SU-DHL-6 (cell line): ENCODE measurements at regions not wholly inside any gene's neighbourhood (a gene's known extent, or its start where the extent isn't known, plus 50 kb on each side); places are given as distances from the start of the nearest gene placed in this dataset.

ENCODE experiments used
- H2AFZ ChIP-seq: fragments of 200-600 bp; sonication (generic); 2 replicates; pipeline ENCODE4 v1.6.1; 2014; ENCODE audit warnings: low read depth, mild to moderate bottlenecking, moderate library complexity, mixed read lengths, antibody characterized with exemption, low read length; ENCODE audit not compliant: severe bottlenecking
- H3F3A ChIP-seq: fragments of 200-600 bp; shearing (Covaris generic); 2 replicates; pipeline ENCODE4 v1.6.0; 2016; ENCODE audit warnings: antibody characterized with exemption, mild to moderate bottlenecking; ENCODE audit not compliant: insufficient read depth
- H3K27ac ChIP-seq: fragments of 200-600 bp; sonication (generic); 2 replicates; pipeline ENCODE4 v1.5.1; 2016; ENCODE audit warnings: low read depth, mild to moderate bottlenecking, low read length, moderate library complexity, mixed read lengths
- H3K27me3 ChIP-seq: fragments of 200-600 bp; sonication (generic), shearing (Covaris generic); 2 replicates; pipeline ENCODE4 v1.6.0; 2014; ENCODE audit warnings: mild to moderate bottlenecking, low read length
- H3K36me3 ChIP-seq: fragments of 200-600 bp; sonication (generic); 2 replicates; pipeline ENCODE4 v1.6.1; 2014; ENCODE audit warnings: mild to moderate bottlenecking, low read length, mixed read lengths
- H3K4me2 ChIP-seq: fragments of 300-600, 200-600 bp; shearing (Covaris generic), sonication (generic); 2 replicates; pipeline ENCODE4 v1.6.0; 2014; ENCODE audit warnings: low read length, low read depth, mild to moderate bottlenecking; ENCODE audit not compliant: poor library complexity, severe bottlenecking
- H3K4me3 ChIP-seq: fragments of 200-600 bp; sonication (generic); 2 replicates; pipeline ENCODE4 v1.5.1; 2014; ENCODE audit warnings: antibody characterized with exemption, low read length, mild to moderate bottlenecking, mixed read lengths; ENCODE audit not compliant: insufficient read depth, poor library complexity, severe bottlenecking
- H3K79me2 ChIP-seq: fragments of 200-600 bp; sonication (generic); 2 replicates; pipeline ENCODE4 v1.6.1; 2014; ENCODE audit warnings: mild to moderate bottlenecking, low read length, moderate library complexity; ENCODE audit not compliant: insufficient read depth
- H3K9ac ChIP-seq: fragments of 200-600 bp; sonication (generic); 2 replicates; pipeline ENCODE4 v1.7.0; 2014; ENCODE audit warnings: mild to moderate bottlenecking, low read length
- H3K9me2 ChIP-seq: fragments of 200-600 bp; sonication (generic); replicated peaks from 2 replicates; pipeline ENCODE4 v1.6.1; 2014; ENCODE audit warnings: low read length; ENCODE audit not compliant: insufficient read depth
- H3K9me3 ChIP-seq: fragments of 200-600 bp; sonication (generic); 2 replicates; pipeline ENCODE4 v1.6.1; 2014; ENCODE audit warnings: low read length, mixed read lengths; ENCODE audit not compliant: insufficient read depth
- H4K20me1 ChIP-seq: fragments of 200-600 bp; sonication (generic); 2 replicates; pipeline ENCODE4 v1.6.1; 2014; ENCODE audit warnings: low read depth, mild to moderate bottlenecking, antibody characterized with exemption, low read length, moderate library complexity, mixed read lengths
- EZH2phosphoT487 ChIP-seq: fragments of 200-600 bp; sonication (generic), shearing (Covaris generic); conservative IDR thresholded peaks from 2 replicates; pipeline ENCODE4 v1.6.1; 2018; ENCODE audit warnings: mild to moderate bottlenecking, antibody characterized with exemption, low read length, moderate library complexity, mixed read lengths
- TF ChIP-seq, protein P1 (sequence below): fragments of 200-600 bp; sonication (generic); IDR thresholded peaks from one replicate; pipeline ENCODE4 v1.5.1; 2017; ENCODE audit warnings: antibody characterized with exemption, mild to moderate bottlenecking, low read length, moderate library complexity; ENCODE audit not compliant: insufficient read depth, poor library complexity, severe bottlenecking

DNA sequence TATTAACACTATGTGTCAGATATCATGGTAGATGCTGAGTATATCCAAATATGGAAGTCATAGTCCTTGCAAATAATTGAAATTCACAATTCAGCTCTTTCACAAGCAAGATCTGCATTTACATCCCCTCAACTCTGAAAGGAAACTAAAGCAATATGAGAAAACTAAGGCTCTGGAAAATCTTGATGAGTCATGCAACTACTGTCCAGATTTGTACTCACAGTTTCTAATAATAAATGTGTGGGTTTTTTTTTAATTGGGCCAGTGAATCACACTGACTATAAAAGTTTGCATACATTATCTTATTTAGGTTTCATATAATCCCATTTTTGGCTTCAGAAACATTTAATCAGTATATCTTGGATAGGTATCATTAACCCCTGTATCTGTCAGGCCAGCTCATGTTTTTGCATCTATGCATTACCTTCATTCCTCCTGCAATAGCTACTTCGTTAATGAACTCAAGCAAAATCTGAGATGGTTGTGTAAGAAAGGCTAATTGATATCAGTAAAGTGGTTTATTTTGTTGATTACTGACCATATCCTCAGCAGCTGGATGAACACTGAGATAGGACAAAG, 58.7 kb upstream of the PRR16 start:
- no peaks in the 10 kb centered on the region for H4K20me1 ChIP-seq
- no peak overlapping the region for H2AFZ ChIP-seq
- H3K27me3 ChIP-seq = no peaks in the 10 kb centered on the region
- no peaks in the 10 kb centered on the region; the same call in 1 of the 2 replicates for H3K36me3 ChIP-seq
- no peak overlapping the region for H3K4me3 ChIP-seq
- H3K79me2 ChIP-seq = no peaks in the 10 kb centered on the region
- no peak overlapping the region for H3K27ac ChIP-seq
- no peaks in the 10 kb centered on the region for H3K9me2 ChIP-seq
- H3K4me2 ChIP-seq = no peak overlapping the region
- no peak overlapping the region for H3K9ac ChIP-seq
- TF ChIP-seq EZH2phosphoT487 = no peak
- TF ChIP-seq, protein P1, sequence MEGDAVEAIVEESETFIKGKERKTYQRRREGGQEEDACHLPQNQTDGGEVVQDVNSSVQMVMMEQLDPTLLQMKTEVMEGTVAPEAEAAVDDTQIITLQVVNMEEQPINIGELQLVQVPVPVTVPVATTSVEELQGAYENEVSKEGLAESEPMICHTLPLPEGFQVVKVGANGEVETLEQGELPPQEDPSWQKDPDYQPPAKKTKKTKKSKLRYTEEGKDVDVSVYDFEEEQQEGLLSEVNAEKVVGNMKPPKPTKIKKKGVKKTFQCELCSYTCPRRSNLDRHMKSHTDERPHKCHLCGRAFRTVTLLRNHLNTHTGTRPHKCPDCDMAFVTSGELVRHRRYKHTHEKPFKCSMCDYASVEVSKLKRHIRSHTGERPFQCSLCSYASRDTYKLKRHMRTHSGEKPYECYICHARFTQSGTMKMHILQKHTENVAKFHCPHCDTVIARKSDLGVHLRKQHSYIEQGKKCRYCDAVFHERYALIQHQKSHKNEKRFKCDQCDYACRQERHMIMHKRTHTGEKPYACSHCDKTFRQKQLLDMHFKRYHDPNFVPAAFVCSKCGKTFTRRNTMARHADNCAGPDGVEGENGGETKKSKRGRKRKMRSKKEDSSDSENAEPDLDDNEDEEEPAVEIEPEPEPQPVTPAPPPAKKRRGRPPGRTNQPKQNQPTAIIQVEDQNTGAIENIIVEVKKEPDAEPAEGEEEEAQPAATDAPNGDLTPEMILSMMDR = no peak
- H3K9me3 ChIP-seq = no peaks in the 10 kb centered on the region
- H3F3A ChIP-seq = no peaks in the 10 kb centered on the region

DNA sequence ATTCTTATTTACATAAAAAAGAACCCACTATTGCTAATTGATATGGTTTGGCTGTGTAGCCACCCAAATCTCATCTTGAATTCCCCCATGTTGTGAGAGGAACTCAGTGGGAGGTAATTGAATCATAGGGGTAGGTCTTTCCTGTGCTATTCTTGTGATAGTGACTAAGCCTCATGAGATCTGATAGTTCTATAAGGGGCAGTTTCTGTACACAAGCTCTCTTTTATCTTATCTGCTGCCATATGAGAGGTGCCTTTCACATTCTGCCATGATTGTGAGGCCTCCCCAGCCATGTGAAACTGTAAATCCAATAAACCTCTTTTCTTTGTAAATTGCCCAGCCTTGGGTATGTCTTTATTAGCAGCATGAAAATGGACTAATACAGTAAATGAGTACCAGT, 58.2 kb upstream of the PRR16 start:
- H3K4me3 ChIP-seq = no peak overlapping the region
- no peak overlapping the region for H3K9ac ChIP-seq
- TF ChIP-seq EZH2phosphoT487 = no peak
- TF ChIP-seq, protein P1 = no peak
- H3K9me2 ChIP-seq = no peaks in the 10 kb centered on the region
- no peaks in the 10 kb centered on the region for H3K79me2 ChIP-seq
- H3K9me3 ChIP-seq = no peaks in the 10 kb centered on the region
- no peaks in the 10 kb centered on the region; the same call in 1 of the 2 replicates for H3K36me3 ChIP-seq
- no peak overlapping the region for H3K27ac ChIP-seq
- no peak overlapping the region for H2AFZ ChIP-seq
- H3K4me2 ChIP-seq = no peak overlapping the region
- H4K20me1 ChIP-seq = no peaks in the 10 kb centered on the region
- H3K27me3 ChIP-seq = no peaks in the 10 kb centered on the region
- H3F3A ChIP-seq = no peaks in the 10 kb centered on the region

DNA sequence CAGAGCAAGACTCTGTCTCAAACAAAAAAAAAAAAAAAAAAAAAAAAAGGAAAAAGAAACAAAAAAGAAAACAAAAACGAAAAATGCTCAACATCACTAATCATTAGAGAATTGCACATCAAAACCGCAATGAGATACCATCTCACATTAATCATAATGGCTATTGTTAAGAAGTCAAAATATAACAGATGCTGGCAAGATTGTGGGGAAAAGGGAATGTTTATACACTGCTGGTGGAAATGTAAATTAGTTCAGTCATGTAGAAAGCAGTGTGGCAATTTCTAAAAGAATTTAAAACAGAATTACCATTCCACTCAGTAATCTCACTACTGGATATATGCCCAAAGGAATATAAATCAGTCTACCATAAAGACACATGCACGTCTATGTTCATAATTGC, 50.4 kb upstream of the PRR16 start:
- H3K9me2 ChIP-seq = no peaks in the 10 kb centered on the region
- TF ChIP-seq, protein P1 = no peak
- TF ChIP-seq EZH2phosphoT487 = no peak

More for the DNA sequence above, 50.4 kb upstream of the PRR16 start:
- Histone ChIP-seq H3F3A (no peaks in the 10 kb centered on the region), H4K20me1 (no peaks in the 10 kb centered on the region), H3K27ac (no peak overlapping the region), H3K4me3 (no peak overlapping the region), H3K4me2 (no peak overlapping the region), H3K9ac (no peak overlapping the region), H3K79me2 (no peaks in the 10 kb centered on the region), H3K36me3 (no peaks in the 10 kb centered on the region), H3K27me3 (no peaks in the 10 kb centered on the region), H3K9me3 (no peaks in the 10 kb centered on the region), H2AFZ (no peak overlapping the region)
